IMR-90 (cell line): ENCODE measurements at regions not wholly inside any gene's neighbourhood (a gene's known extent, or its start where the extent isn't known, plus 50 kb on each side); places are given as distances from the start of the nearest gene placed in this dataset.

Experiments
- ATAC-seq: fragments of 200-7000 bp; cut with Tn5 transposase; 2 replicates; pipeline ENCODE4 v1.9.1; 2020; ENCODE audit warnings: low read depth, mild to moderate bottlenecking, moderate library complexity
- BruUV-seq: library from RNA; stranded (reverse); fragments of 400-500 nt; replicated peaks from 2 replicates; lab custom pipeline; 2021; lab: Mats Ljungman, UMichigan
- CTCF ChIA-PET: fragments of 300-600 bp; formaldehyde crosslinking; extraction: SDS; loops from one replicate; lab custom pipeline; 2021; ENCODE audit warnings: antibody characterized with exemption; lab: Yijun Ruan, JAX
- POLR2A ChIA-PET: fragments of 300-600 bp; sonication (Branson Sonifier 250); formaldehyde crosslinking; loops from one replicate; lab custom pipeline; 2022; ENCODE audit warnings: antibody characterized with exemption; ENCODE audit not compliant: unreplicated experiment; lab: Charles Lee
- DNase-seq: peaks from one replicate; pipeline ENCODE4 v3.0.0; 2013
- H2AFZ ChIP-seq: replicated peaks from 2 replicates; pipeline ENCODE3; 2013; ENCODE audit warnings: low read length, mild to moderate bottlenecking; ENCODE audit not compliant: poor library complexity
- H2AK5ac ChIP-seq: 2 replicates; pipeline ENCODE4 v1.6.1; 2013; ENCODE audit warnings: low read depth, low read length, inconsistent platforms
- H2AK9ac ChIP-seq: replicated peaks from 2 replicates; pipeline ENCODE3; 2013; ENCODE audit warnings: mild to moderate bottlenecking, low read depth, low read length, moderate library complexity; ENCODE audit not compliant: poor library complexity
- H2BK120ac ChIP-seq: 2 replicates; pipeline ENCODE4 v1.6.1; 2013; ENCODE audit warnings: low read depth, low read length, inconsistent platforms
- H2BK15ac ChIP-seq: 3 replicates; pipeline ENCODE4 v1.6.1; 2013; ENCODE audit warnings: low read depth, low read length, inconsistent platforms
- H2BK20ac ChIP-seq: 2 replicates; pipeline ENCODE4 v1.6.1; 2013; ENCODE audit warnings: low read depth, mild to moderate bottlenecking, inconsistent platforms, low read length, moderate library complexity
- H2BK5ac ChIP-seq: 2 replicates; pipeline ENCODE4 v1.6.1; 2013; ENCODE audit warnings: mild to moderate bottlenecking, low read depth, low read length, inconsistent platforms; ENCODE audit not compliant: poor library complexity, severe bottlenecking
- H3K14ac ChIP-seq: replicated peaks from 2 replicates; pipeline ENCODE4 v1.6.1; 2013; ENCODE audit warnings: low read depth, low read length, inconsistent platforms
- H3K18ac ChIP-seq: 2 replicates; pipeline ENCODE4 v1.6.1; 2013; ENCODE audit warnings: low read depth, low read length, control low read depth
- H3K23ac ChIP-seq: 2 replicates; pipeline ENCODE4 v1.6.1; 2013; ENCODE audit warnings: low read depth, low read length, inconsistent platforms
- H3K27ac ChIP-seq: 2 replicates; pipeline ENCODE4 v1.5.1; 2013; ENCODE audit warnings: mild to moderate bottlenecking, control low read depth, low read length; ENCODE audit not compliant: insufficient read depth
- H3K27me3 ChIP-seq: 2 replicates; pipeline ENCODE4 v1.6.1; 2013; ENCODE audit warnings: low read length; ENCODE audit not compliant: control insufficient read depth, insufficient read depth
- H3K36me3 ChIP-seq: 2 replicates; pipeline ENCODE4 v1.6.1; 2013; ENCODE audit warnings: low read length, mixed read lengths; ENCODE audit not compliant: control insufficient read depth, insufficient read depth
- H3K4ac ChIP-seq: 2 replicates; pipeline ENCODE4 v1.6.1; 2013; ENCODE audit warnings: low read depth, low read length, inconsistent platforms
- H3K4me1 ChIP-seq: 2 replicates; pipeline ENCODE4 v1.6.1; 2013; ENCODE audit warnings: low read length, mixed read lengths; ENCODE audit not compliant: control insufficient read depth, insufficient read depth
- H3K4me2 ChIP-seq: 2 replicates; pipeline ENCODE4 v1.6.1; 2013; ENCODE audit warnings: low read depth, mild to moderate bottlenecking, control low read depth, low read length, moderate library complexity
- H3K4me3 ChIP-seq: 2 replicates; pipeline ENCODE4 v1.5.1; 2013; ENCODE audit warnings: low read depth, mild to moderate bottlenecking, control low read depth, low read length, moderate library complexity; ENCODE audit not compliant: insufficient read depth
- H3K56ac ChIP-seq: 2 replicates; pipeline ENCODE4 v1.6.1; 2013; ENCODE audit warnings: low read length, inconsistent platforms; ENCODE audit not compliant: insufficient read depth; ENCODE audit errors: extremely low read depth
- H3K79me1 ChIP-seq, 2 experiments: 2 replicates each; pipeline ENCODE4 v1.6.1; 2013; ENCODE audit warnings: low read length in 2 of 2, inconsistent platforms in 1 of 2, low read depth in 1 of 2
- H3K9ac ChIP-seq: 2 replicates; pipeline ENCODE4 v1.6.1; 2013; ENCODE audit warnings: low read depth, low read length, control low read depth
- H3K9me1 ChIP-seq: 2 replicates; pipeline ENCODE4 v1.6.1; 2013; ENCODE audit warnings: low read length, inconsistent platforms; ENCODE audit not compliant: insufficient read depth
- H3K9me3 ChIP-seq: 2 replicates; pipeline ENCODE4 v1.6.1; 2013; ENCODE audit warnings: low read length; ENCODE audit not compliant: control insufficient read depth, insufficient read depth
- H4K20me1 ChIP-seq: 2 replicates; pipeline ENCODE4 v1.6.1; 2013; ENCODE audit warnings: low read length, inconsistent platforms; ENCODE audit not compliant: insufficient read depth
- H4K5ac ChIP-seq: 2 replicates; pipeline ENCODE4 v1.6.1; 2013; ENCODE audit warnings: mild to moderate bottlenecking, low read depth, low read length, control low read depth
- H4K8ac ChIP-seq, 2 experiments: 2 replicates each; pipeline ENCODE4 v1.6.1; 2013; ENCODE audit warnings: low read depth in 2 of 2, low read length in 2 of 2, control low read depth in 1 of 2, inconsistent platforms in 1 of 2
- H4K91ac ChIP-seq: 2 replicates; pipeline ENCODE4 v1.6.1; 2013; ENCODE audit warnings: low read depth, low read length, inconsistent platforms; ENCODE audit not compliant: insufficient read depth
- BHLHE40 ChIP-seq: fragments of 150-350 bp; IDR thresholded peaks from 2 replicates; pipeline ENCODE4 v1.6.1; 2016; ENCODE audit warnings: mild to moderate bottlenecking, low read depth, low read length
- CEBPB ChIP-seq: IDR thresholded peaks from 2 replicates; pipeline ENCODE4 v1.6.1; 2012; ENCODE audit warnings: low read depth, low read length, improper control_type of control experiment
- CHD1 ChIP-seq: IDR thresholded peaks from 2 replicates; pipeline ENCODE4 v1.6.1; 2012; ENCODE audit warnings: low read depth, low read length, improper control_type of control experiment
- FOS ChIP-seq: fragments of 150-350 bp; IDR thresholded peaks from 2 replicates; pipeline ENCODE4 v1.6.1; 2016; ENCODE audit warnings: low read depth, low read length
- MAFK ChIP-seq: IDR thresholded peaks from 2 replicates; pipeline ENCODE4 v1.6.1; 2012; ENCODE audit warnings: low read depth, low read length, improper control_type of control experiment
- MAZ ChIP-seq: IDR thresholded peaks from 2 replicates; pipeline ENCODE4 v1.6.1; 2012; ENCODE audit warnings: low read depth, mild to moderate bottlenecking, low read length, improper control_type of control experiment, moderate library complexity, borderline replicate concordance
- MXI1 ChIP-seq: IDR thresholded peaks from 2 replicates; pipeline ENCODE4 v1.6.1; 2012; ENCODE audit warnings: low read depth, mild to moderate bottlenecking, low read length, moderate library complexity, borderline replicate concordance
- NFE2L2 ChIP-seq: fragments of 150-350 bp; IDR thresholded peaks from 2 replicates; pipeline ENCODE4 v1.6.1; 2016; ENCODE audit warnings: low read depth, mild to moderate bottlenecking, low read length
- POLR2A ChIP-seq: IDR thresholded peaks from 2 replicates; pipeline ENCODE4 v1.6.1; 2012; ENCODE audit warnings: mild to moderate bottlenecking, low read depth, low read length
- RAD21 ChIP-seq: IDR thresholded peaks from 2 replicates; pipeline ENCODE4 v1.6.1; 2012; ENCODE audit warnings: low read length, improper control_type of control experiment
- RCOR1 ChIP-seq: IDR thresholded peaks from 2 replicates; pipeline ENCODE4 v1.6.1; 2012; ENCODE audit warnings: mild to moderate bottlenecking, low read length, improper control_type of control experiment; ENCODE audit not compliant: insufficient replicate concordance
- RFX5 ChIP-seq: IDR thresholded peaks from 2 replicates; pipeline ENCODE4 v1.8.0; 2012; ENCODE audit warnings: low read depth, mild to moderate bottlenecking, low read length, moderate library complexity
- SMC3 ChIP-seq: fragments of 150-350 bp; IDR thresholded peaks from 2 replicates; pipeline ENCODE4 v1.6.1; 2016; ENCODE audit warnings: low read depth, mild to moderate bottlenecking, antibody characterized with exemption, low read length, moderate library complexity
- WGBS, 2 experiments: methylation state at CpG; one replicate each; pipeline versions ENCODE4 v1.1.5 to v1.1.7; 2013; ENCODE audit warnings: missing lambda C conversion rate in 2 of 2; ENCODE audit not compliant: insufficient read length in 1 of 2; ENCODE audit errors: extremely low coverage in 2 of 2; 5-methylcytosine and 5-hydroxymethylcytosine counted together
- dilution Hi-C: fragments of 300-500 bp; cut with HindIII; formaldehyde crosslinking; loops from one replicate; pipeline ENCODE4 v1.14.3; 2018; ENCODE audit warnings: low sequenced_read_pairs; ENCODE audit not compliant: unreplicated experiment
- in situ Hi-C: fragments of 300-500 bp; cut with MboI; formaldehyde crosslinking; loops from 3 replicates; pipeline ENCODE4 v1.14.3; 2019; ENCODE audit warnings: low sequenced_read_pairs, inconsistent platforms, mixed read lengths
- intact Hi-C: fragments of 100-400 bp; cut with micrococcal nuclease; formaldehyde crosslinking; loops from 2 replicates; pipeline ENCODE4 v1.10.0; 2022
- TF ChIP-seq, protein P1 (sequence below): conservative IDR thresholded peaks from 2 replicates; pipeline ENCODE4 v1.5.1; 2012; ENCODE audit warnings: mild to moderate bottlenecking, low read depth, low read length, improper control_type of control experiment
- TF ChIP-seq, protein P2 (sequence below): fragments of 150-350 bp; IDR thresholded peaks from 2 replicates; pipeline ENCODE4 v1.6.1; 2017; ENCODE audit warnings: mild to moderate bottlenecking, antibody characterized with exemption, low read length, low read depth
- TF ChIP-seq, protein P3 (sequence below): fragments of 150-350 bp; IDR thresholded peaks from 2 replicates; pipeline ENCODE4 v1.6.1; 2016; ENCODE audit warnings: low read depth, mild to moderate bottlenecking, low read length, moderate library complexity, borderline replicate concordance

DNA sequence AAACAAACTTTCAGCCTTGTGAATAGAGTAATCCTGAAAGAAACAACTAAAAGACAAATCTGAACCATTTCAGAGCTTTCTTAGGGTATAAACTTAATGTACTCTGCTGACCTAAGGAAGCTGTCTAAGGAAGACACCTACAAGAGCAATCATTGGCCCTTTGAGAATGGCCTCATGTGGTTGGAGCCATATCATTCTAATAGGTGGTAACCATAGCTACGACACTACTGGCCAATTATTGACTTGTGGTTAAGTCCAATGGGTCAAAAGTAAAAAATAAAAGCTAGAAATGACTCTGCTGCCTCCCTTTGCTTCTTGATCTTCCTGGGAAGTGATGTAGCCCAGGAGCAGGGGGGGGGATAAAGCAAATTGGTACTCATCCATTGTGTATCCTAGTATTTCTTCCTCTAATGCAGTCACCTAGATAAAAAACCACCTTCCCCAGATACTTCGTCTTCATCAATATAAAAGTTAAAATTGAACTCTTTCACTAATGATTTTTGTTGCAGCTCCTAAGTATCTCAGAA is 547.0 kb downstream of the ARAP2 start:
- Histone ChIP-seq H3K36me3 (no peaks in the 10 kb centered on the region), H3K4me1 (no peaks in the 10 kb centered on the region), H2BK5ac (no peak overlapping the region), H4K5ac (no peak overlapping the region), H3K4ac (no peak overlapping the region), H4K8ac (no peak overlapping the region), H3K9me3 (peaks cover 4% of the 10 kb centered on the region; the same call in 1 of the 2 replicates), H2BK120ac (no peak overlapping the region), H4K20me1 (no peaks in the 10 kb centered on the region), H3K4me3 (no peak overlapping the region), H3K14ac (no peak overlapping the region), H2AK5ac (no peak overlapping the region), H2AFZ (no peak overlapping the region), H3K79me1 (no peaks in the 10 kb centered on the region), H2BK20ac (no peak overlapping the region), H3K56ac (no peak overlapping the region), H4K91ac (no peak overlapping the region), H3K4me2 (no peak overlapping the region), H3K27ac (no peak overlapping the region), H2AK9ac (no peak overlapping the region), H2BK15ac (no peak overlapping the region), H3K27me3 (no peaks in the 10 kb centered on the region), H3K9me1 (no peaks in the 10 kb centered on the region), H3K23ac (no peak overlapping the region), H3K9ac (no peak overlapping the region), H3K18ac (no peak overlapping the region)
- in situ Hi-C loops, result no loop called here
- POLR2A ChIA-PET, result no interaction called here
- intact Hi-C loops, result no loop called here
- ATAC-seq (no peak), DNase-seq (no peak)
- TF ChIP-seq, protein P1, sequence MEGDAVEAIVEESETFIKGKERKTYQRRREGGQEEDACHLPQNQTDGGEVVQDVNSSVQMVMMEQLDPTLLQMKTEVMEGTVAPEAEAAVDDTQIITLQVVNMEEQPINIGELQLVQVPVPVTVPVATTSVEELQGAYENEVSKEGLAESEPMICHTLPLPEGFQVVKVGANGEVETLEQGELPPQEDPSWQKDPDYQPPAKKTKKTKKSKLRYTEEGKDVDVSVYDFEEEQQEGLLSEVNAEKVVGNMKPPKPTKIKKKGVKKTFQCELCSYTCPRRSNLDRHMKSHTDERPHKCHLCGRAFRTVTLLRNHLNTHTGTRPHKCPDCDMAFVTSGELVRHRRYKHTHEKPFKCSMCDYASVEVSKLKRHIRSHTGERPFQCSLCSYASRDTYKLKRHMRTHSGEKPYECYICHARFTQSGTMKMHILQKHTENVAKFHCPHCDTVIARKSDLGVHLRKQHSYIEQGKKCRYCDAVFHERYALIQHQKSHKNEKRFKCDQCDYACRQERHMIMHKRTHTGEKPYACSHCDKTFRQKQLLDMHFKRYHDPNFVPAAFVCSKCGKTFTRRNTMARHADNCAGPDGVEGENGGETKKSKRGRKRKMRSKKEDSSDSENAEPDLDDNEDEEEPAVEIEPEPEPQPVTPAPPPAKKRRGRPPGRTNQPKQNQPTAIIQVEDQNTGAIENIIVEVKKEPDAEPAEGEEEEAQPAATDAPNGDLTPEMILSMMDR, result no peak
- TF ChIP-seq, protein P2, sequence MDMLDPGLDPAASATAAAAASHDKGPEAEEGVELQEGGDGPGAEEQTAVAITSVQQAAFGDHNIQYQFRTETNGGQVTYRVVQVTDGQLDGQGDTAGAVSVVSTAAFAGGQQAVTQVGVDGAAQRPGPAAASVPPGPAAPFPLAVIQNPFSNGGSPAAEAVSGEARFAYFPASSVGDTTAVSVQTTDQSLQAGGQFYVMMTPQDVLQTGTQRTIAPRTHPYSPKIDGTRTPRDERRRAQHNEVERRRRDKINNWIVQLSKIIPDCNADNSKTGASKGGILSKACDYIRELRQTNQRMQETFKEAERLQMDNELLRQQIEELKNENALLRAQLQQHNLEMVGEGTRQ, result no peak
- TF ChIP-seq MAFK (no peak), POLR2A (no peak), RCOR1 (no peak), RAD21 (no peak), NFE2L2 (no peak), BHLHE40 (no peak), MXI1 (no peak), FOS (no peak), CEBPB (no peak), SMC3 (no peak), CHD1 (no peak), MAZ (no peak), RFX5 (no peak)
- TF ChIP-seq, protein P3, sequence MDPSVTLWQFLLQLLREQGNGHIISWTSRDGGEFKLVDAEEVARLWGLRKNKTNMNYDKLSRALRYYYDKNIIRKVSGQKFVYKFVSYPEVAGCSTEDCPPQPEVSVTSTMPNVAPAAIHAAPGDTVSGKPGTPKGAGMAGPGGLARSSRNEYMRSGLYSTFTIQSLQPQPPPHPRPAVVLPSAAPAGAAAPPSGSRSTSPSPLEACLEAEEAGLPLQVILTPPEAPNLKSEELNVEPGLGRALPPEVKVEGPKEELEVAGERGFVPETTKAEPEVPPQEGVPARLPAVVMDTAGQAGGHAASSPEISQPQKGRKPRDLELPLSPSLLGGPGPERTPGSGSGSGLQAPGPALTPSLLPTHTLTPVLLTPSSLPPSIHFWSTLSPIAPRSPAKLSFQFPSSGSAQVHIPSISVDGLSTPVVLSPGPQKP, result no peak
- CTCF ChIA-PET, result no interaction called here
- dilution Hi-C loops, result no loop called here
- WGBS, 2 experiments, result no CpG with 5 or more reads among the region's 2 CpGs
- BruUV-seq, result no TSS peak
